ENCODE measurements at regions not wholly inside any gene's neighbourhood (a gene's known extent, or its start where the extent isn't known, plus 50 kb on each side); places are given as distances from the start of the nearest gene placed in this dataset.

DNA sequence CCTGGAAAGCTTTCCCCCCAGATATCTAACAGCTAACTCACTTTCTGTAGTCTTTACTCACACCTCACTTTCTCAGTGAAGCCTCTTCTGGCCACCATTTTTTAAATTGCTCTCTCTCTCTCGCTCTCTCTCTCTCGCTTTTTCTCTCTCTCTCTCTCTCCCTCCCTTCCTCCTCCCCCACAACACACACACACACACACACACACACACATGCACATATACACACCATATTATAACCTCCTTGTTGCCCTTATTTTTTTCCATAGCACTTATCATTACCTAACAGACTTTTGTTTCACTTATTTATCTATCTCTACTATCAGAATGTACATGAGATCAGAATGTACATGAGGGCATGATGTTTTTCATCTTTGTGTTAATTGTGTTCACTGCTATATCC is 156.8 kb downstream of the DUSP6 start:
- TF ChIP-seq, protein P1, sequence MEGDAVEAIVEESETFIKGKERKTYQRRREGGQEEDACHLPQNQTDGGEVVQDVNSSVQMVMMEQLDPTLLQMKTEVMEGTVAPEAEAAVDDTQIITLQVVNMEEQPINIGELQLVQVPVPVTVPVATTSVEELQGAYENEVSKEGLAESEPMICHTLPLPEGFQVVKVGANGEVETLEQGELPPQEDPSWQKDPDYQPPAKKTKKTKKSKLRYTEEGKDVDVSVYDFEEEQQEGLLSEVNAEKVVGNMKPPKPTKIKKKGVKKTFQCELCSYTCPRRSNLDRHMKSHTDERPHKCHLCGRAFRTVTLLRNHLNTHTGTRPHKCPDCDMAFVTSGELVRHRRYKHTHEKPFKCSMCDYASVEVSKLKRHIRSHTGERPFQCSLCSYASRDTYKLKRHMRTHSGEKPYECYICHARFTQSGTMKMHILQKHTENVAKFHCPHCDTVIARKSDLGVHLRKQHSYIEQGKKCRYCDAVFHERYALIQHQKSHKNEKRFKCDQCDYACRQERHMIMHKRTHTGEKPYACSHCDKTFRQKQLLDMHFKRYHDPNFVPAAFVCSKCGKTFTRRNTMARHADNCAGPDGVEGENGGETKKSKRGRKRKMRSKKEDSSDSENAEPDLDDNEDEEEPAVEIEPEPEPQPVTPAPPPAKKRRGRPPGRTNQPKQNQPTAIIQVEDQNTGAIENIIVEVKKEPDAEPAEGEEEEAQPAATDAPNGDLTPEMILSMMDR (IDR thresholded peaks at IDR 0.05 in 4 of 5, conservative IDR thresholded peaks at IDR 0.05 in 1 of 5): no peak
- TF ChIP-seq POLR2A (IDR thresholded peaks at IDR 0.05): no peak
